Peyer's patch (tissue), 4 donors: ENCODE measurements at regions not wholly inside any gene's neighbourhood (a gene's known extent, or its start where the extent isn't known, plus 50 kb on each side); places are given as distances from the start of the nearest gene placed in this dataset.

ENCODE experiments used
- POLR2A ChIP-seq, 2 donors: fragments of 450-650 bp; IDR thresholded peaks; one replicate each; pipeline ENCODE4 v1.5.1; 2017; ENCODE audit warnings: antibody characterized with exemption in 2 of 2, mild to moderate bottlenecking in 2 of 2, moderate library complexity in 2 of 2
- TF ChIP-seq, protein P1 (sequence below), 6 experiments: fragments of 450-650 bp in 4 of 6; fragments of 200-600 bp in 2 of 6; sonication (generic) in 1 of 6; IDR thresholded peaks; one replicate each; pipeline ENCODE4 v1.5.1; 2017 to 2019; ENCODE audit warnings: antibody characterized with exemption in 6 of 6, mild to moderate bottlenecking in 3 of 6, moderate library complexity in 1 of 6

DNA sequence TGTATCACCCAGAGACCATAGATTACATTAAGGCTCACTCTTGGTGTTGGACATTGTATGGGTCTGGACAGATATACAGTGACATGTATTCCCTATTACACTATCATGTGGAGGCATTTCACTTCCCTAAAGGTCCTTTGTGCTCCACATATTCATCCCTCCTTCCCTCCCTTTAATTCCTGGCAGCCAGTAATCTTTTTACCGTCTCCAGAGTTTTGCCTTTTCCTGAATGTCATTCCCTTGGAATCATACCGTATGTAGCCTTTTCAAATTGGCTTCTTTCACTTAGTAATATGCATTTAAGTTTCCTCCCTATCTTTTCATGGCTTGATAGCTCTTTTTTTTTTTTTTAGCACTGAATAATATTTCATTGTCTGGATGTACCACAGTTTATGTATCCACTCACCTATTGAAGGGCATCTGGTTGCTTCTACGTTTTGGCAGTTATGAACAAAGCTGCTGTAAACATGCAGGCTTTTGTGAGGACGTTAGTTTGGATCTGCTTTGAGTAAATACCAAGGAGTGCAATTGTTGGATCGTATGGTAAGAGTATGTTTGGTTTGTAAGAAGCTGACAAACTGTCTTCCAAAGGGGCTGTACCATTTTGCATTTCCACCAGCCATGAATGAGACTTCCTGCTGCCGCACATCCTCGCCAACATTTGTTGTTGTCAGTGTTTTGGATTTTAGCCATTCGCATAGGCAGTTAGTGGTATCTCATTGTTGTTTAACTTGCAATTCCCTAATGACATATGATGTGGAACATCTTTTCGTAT lies 122.1 kb upstream of the SMIM23 start:
- TF ChIP-seq, protein P1, sequence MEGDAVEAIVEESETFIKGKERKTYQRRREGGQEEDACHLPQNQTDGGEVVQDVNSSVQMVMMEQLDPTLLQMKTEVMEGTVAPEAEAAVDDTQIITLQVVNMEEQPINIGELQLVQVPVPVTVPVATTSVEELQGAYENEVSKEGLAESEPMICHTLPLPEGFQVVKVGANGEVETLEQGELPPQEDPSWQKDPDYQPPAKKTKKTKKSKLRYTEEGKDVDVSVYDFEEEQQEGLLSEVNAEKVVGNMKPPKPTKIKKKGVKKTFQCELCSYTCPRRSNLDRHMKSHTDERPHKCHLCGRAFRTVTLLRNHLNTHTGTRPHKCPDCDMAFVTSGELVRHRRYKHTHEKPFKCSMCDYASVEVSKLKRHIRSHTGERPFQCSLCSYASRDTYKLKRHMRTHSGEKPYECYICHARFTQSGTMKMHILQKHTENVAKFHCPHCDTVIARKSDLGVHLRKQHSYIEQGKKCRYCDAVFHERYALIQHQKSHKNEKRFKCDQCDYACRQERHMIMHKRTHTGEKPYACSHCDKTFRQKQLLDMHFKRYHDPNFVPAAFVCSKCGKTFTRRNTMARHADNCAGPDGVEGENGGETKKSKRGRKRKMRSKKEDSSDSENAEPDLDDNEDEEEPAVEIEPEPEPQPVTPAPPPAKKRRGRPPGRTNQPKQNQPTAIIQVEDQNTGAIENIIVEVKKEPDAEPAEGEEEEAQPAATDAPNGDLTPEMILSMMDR (IDR thresholded peaks at IDR 0.05): no peak
- TF ChIP-seq POLR2A (IDR thresholded peaks at IDR 0.05): no peak
